GM18951 (cell line): ENCODE measurements at regions not wholly inside any gene's neighbourhood (a gene's known extent, or its start where the extent isn't known, plus 50 kb on each side); places are given as distances from the start of the nearest gene placed in this dataset.
"Not testable (repeated sequence)": the region's sequence is repeated elsewhere in the genome, so short reads cannot be mapped to it uniquely, and the experiment has no call there.

Experiments used
- POLR2A ChIP-seq: IDR thresholded peaks from 4 replicates; pipeline ENCODE4 v1.6.1; 2011; ENCODE audit warnings: mild to moderate bottlenecking; ENCODE audit not compliant: insufficient read length, insufficient read depth; ENCODE audit errors: extremely low read depth
- in situ Hi-C: fragments of 300-500 bp; cut with MboI; formaldehyde crosslinking; loops from one replicate; pipeline ENCODE4 v1.12.0; 2022; ENCODE audit warnings: low sequenced_read_pairs, mixed read lengths, inconsistent platforms; ENCODE audit not compliant: unreplicated experiment

DNA sequence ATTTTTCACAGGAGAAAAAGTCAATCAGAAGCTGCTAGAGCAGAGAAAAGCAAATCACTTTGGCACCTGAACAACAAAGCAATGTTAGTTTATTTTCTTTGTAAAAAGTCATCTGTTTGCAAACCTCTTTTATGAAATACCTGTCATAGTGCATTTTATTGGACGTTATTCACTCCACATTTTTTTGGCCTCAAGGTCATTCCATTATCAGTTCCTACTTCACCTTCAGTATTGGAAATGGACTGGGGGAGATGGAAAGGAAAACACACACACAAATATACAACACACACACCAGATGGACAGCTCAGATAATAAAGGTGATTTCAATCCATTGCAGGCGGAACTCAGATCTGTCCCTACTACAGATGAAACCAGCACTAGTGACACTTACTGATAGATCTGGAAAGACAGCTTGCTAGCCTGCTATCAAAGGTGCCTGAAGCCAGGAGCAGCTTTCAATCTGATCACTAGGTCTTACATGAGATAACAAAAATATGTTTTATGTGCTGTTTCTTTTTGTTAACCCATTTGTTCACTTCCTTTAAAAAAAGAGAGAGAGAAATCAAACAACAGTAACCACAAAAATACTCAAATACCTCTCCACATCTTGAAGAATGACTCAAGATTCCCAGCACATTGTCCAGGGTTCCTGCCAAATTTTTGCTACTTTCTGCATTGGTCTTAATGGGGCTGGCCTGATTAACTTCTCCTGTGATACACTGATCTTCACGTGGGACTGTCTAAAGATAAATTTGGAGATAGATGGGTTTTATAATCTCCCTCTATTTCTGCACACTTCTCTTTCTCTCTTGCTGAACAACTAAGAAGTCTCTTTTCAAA, 844.3 kb upstream of the TENM4 start:
- in situ Hi-C loops = no loop called here
- TF ChIP-seq POLR2A = no peak

GRCh38 chr11:80282643-80283042, 841.8 kb upstream of the TENM4 start:
- in situ Hi-C loops = no loop called here
- TF ChIP-seq POLR2A = no peak

- in situ Hi-C loops = no loop called here
- no peak for TF ChIP-seq POLR2A
These were observed 840.4 kb upstream of the TENM4 start for GRCh38 chr11:80281194-80281593.

DNA sequence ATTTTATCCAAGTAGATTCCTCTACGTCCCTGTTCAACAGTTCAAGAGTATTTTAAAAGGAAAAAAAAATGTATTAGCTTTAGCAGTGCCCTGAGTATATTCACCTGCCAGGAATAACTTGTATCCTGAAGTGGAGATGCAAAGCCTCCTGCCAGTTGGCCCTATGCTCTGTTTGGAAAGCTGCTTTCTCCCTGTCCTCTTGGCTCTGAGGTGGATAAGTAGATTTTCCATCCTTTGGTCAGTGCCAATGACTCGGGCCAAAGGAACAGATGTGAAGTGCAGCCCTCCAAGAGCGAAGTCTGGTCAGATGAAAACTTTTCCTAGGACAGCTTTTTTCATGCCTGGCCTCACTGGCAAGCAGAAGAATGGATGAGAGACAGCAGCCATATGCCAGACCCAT, 839.9 kb upstream of the TENM4 start:
- in situ Hi-C loops = no loop called here

DNA sequence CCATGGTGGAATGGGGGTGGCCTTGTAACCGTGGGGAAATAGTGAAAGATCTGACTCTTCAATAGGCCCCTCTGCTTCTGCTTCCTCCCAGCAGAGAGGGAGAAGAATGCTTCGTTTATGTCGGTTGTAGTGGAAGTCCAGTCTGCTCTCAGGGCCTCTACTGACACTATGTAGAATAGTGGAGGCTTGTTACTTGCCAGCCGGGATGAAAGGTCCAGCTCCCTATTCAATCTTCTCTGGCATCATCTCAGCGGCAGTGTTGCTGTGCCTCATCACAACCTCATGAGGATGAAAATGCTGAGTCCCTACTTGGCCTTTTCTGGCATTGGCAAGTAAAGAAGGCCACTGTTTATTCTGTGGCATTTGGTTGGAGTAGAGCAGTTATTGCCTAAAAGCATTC, 820.9 kb upstream of the TENM4 start:
- no peak for TF ChIP-seq POLR2A
- in situ Hi-C loops = no loop called here

More for the DNA sequence above, 839.9 kb upstream of the TENM4 start:
- no peak for TF ChIP-seq POLR2A

- in situ Hi-C loops = not testable (repeated sequence)
These were observed 816.6 kb upstream of the TENM4 start for GRCh38 chr11:80257319-80258015.

GRCh38 chr11:80255021-80255420, 814.2 kb upstream of the TENM4 start:
- TF ChIP-seq POLR2A = no peak
- in situ Hi-C loops = no loop called here

- in situ Hi-C loops = no loop called here
- TF ChIP-seq POLR2A = no peak
These were observed 800.9 kb upstream of the TENM4 start for GRCh38 chr11:80241766-80242165.

DNA sequence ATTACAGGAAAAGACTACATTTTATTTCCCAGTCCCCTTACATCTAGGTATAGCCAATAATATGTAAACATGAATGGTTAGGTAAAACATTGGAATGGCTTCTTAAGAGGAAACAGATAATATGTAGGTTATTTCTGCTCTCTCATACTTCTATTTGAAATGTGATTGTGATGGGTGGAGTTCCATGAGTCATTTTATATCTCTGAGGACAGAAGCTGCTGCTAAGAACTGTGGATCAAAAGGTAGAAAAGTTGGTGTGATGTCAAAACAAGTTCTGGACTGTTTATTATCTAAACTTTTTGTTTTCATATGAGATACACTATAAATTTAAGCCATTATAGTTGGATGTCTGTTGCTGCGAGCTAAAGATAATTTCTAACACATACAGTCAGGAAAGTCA, 799.4 kb upstream of the TENM4 start:
- no peak for TF ChIP-seq POLR2A
- in situ Hi-C loops = no loop called here

GRCh38 chr11:80239217-80239616, 798.4 kb upstream of the TENM4 start:
- no peak for TF ChIP-seq POLR2A
- in situ Hi-C loops = no loop called here

DNA sequence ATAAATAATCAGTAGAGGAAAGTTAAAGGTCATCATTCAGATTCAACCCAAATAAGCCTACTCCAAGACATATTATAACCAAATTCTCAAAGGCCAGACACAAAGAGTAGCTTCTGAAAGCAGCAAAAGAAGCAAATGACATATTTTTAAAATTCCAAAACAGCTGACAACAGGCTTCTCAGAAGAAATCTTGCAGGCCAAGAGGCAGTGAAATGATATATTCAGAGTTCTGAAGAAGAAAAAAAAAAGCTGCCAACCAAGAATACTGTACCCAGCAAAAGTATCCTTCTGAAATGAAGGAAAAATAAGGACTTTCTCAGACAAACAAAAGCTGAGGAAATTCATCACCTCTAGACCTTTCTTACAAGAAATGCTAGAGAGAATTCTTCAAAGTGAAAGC, 787.1 kb upstream of the TENM4 start:
- no peak for TF ChIP-seq POLR2A
- in situ Hi-C loops = no loop called here

GRCh38 chr11:80214413-80214812, 773.6 kb upstream of the TENM4 start:
- no peak for TF ChIP-seq POLR2A
- in situ Hi-C loops = no loop called here

DNA sequence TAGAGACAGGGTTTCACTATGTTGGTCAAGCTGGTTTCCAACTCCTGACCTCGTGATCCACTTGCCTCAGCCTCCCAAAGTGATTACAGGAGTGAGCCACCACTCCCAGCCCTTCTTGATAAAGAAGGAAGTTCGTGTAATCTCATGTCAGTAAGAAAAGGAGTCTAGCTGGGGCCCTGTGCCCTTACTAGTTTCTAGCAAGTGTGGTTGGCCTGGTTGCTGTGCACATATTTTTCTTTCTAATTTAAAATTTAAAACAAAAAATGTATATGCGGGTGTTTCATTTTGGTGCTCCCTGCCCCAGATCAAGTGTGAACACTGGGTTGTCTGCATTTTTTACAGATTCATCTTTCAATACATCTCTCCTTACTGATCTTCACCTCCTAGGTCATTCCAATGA, 770.8 kb upstream of the TENM4 start:
- in situ Hi-C loops = no loop called here

DNA sequence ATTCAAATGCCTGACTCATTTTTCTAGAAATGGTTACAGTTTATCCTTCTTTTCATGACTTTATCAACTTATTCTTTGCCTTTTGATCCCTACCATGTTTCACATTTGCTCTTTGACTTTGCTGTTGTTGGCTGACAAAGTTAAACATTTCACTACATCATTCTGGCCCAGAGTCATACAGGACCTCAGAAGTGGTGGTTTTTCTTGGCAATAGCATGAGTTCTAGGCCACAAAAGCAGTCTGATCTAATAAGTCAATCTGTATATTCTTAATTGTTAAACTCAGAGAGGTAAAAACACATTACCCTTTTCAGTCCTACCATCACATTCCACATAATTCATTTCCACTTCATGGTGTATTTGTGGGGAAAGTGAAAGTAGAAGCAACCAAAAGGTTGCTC, 763.2 kb upstream of the TENM4 start:
- in situ Hi-C loops = no loop called here
- TF ChIP-seq POLR2A = no peak

More for the DNA sequence above, 770.8 kb upstream of the TENM4 start:
- no peak for TF ChIP-seq POLR2A

- in situ Hi-C loops = no loop called here
- TF ChIP-seq POLR2A = no peak
These were observed 756.2 kb upstream of the TENM4 start for GRCh38 chr11:80196932-80197554.
